ENCODE measurements at regions not wholly inside any gene's neighbourhood (a gene's known extent, or its start where the extent isn't known, plus 50 kb on each side); places are given as distances from the start of the nearest gene placed in this dataset.

DNA sequence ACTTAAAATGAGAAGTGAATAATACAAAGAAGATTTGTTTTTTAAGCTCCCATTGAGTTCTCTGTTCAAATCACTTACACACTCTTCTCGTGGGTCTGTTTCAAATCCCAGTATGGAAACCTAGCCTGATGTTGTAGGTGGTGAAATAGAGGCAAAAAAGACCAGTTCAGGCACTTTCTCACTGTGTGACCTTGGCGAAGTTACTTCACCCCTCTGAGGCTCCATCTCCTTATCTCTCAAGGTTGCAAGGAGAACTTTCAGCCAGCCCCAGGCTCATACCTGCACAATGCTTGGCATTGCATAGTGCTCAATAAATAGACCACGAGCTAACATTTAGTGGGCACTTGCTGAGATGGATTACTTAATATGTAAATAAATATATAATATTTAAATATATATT, 90.1 kb downstream of the PRLHR start:
- H3K9me3 Mint-ChIP-seq, result no peaks in the 10 kb centered on the region
- H3K4me1 ChIP-seq (ENCODE audit: insufficient read depth, low read length), result no peaks in the 10 kb centered on the region; the same call in 1 of the 2 replicates
- no peak overlapping the region for H2BK120ac ChIP-seq (ENCODE audit: low read depth, low read length, poor library complexity, severe bottlenecking)
- H2BK15ac ChIP-seq (ENCODE audit: low read depth, low read length), result no peak overlapping the region
- no peak overlapping the region for H4K8ac ChIP-seq (replicated peaks; ENCODE audit: insufficient read length, low read depth, low read length)
- H3K79me2 ChIP-seq (ENCODE audit: insufficient read depth, low read length), result no peaks in the 10 kb centered on the region
- no peak overlapping the region for H3K9ac ChIP-seq (ENCODE audit: extremely low read depth, insufficient read length, low read length)
- H4K5ac ChIP-seq (ENCODE audit: insufficient read length, low read depth, low read length), result no peak overlapping the region
- no peaks in the 10 kb centered on the region for H3K27me3 ChIP-seq (ENCODE audit: insufficient read depth, low read length)
- no peak overlapping the region for H3K56ac ChIP-seq (ENCODE audit: insufficient read length, low read depth, low read length)
- no peaks in the 10 kb centered on the region for H3K23me2 ChIP-seq (ENCODE audit: insufficient read length, low read depth, low read length, poor library complexity, severe bottlenecking)
- H3K4ac ChIP-seq (ENCODE audit: low read depth, low read length), result no peak overlapping the region
- no peak overlapping the region for H2BK5ac ChIP-seq (ENCODE audit: insufficient read length, low read length)
- peaks cover 17 to 20% of the 10 kb centered on the region in 2 experiments for H3K4me1 Mint-ChIP-seq
- H3K14ac ChIP-seq (ENCODE audit: insufficient read depth, low read length), result no peak overlapping the region
- no peak for DNase-seq
- no peak overlapping the region for H2AK5ac ChIP-seq (ENCODE audit: insufficient read length, low read length)
- WGBS (ENCODE audit: extremely low coverage, insufficient read length, low lambda C conversion rate), result no CpG with 5 or more reads among the region's 3 CpGs
- H3K18ac ChIP-seq (ENCODE audit: insufficient read length, low read depth, low read length), result no peak overlapping the region
- H3K27ac ChIP-seq (ENCODE audit: insufficient read length, low read depth, low read length), result no peak overlapping the region
- H3K36me3 Mint-ChIP-seq (ENCODE audit: insufficient read depth in 1 of 3, low read depth in 3 of 3), result no peaks in the 10 kb centered on the region
- H3K9me3 ChIP-seq (ENCODE audit: control insufficient read depth, low read depth, low read length), result no peaks in the 10 kb centered on the region
- H3T11ph ChIP-seq (ENCODE audit: low read length), result no peak overlapping the region
- no peak overlapping the region for H2BK12ac ChIP-seq (ENCODE audit: insufficient read length, low read depth, low read length)
- H3K4me2 ChIP-seq (ENCODE audit: insufficient read depth, insufficient read length, low read length), result no peak overlapping the region
- TF ChIP-seq, protein P1, sequence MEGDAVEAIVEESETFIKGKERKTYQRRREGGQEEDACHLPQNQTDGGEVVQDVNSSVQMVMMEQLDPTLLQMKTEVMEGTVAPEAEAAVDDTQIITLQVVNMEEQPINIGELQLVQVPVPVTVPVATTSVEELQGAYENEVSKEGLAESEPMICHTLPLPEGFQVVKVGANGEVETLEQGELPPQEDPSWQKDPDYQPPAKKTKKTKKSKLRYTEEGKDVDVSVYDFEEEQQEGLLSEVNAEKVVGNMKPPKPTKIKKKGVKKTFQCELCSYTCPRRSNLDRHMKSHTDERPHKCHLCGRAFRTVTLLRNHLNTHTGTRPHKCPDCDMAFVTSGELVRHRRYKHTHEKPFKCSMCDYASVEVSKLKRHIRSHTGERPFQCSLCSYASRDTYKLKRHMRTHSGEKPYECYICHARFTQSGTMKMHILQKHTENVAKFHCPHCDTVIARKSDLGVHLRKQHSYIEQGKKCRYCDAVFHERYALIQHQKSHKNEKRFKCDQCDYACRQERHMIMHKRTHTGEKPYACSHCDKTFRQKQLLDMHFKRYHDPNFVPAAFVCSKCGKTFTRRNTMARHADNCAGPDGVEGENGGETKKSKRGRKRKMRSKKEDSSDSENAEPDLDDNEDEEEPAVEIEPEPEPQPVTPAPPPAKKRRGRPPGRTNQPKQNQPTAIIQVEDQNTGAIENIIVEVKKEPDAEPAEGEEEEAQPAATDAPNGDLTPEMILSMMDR (conservative IDR thresholded peaks at IDR 0.05), result no peak
- H3K79me1 ChIP-seq (ENCODE audit: insufficient read depth, low read depth, low read length, poor library complexity, severe bottlenecking), result no peaks in the 10 kb centered on the region
- H3K27me3 Mint-ChIP-seq (ENCODE audit: low read depth), result no peaks in the 10 kb centered on the region; the same call in 1 of the 2 replicates
- H2AFZ ChIP-seq (ENCODE audit: low read length), result no peak overlapping the region
- no peaks in the 10 kb centered on the region for H4K20me1 ChIP-seq (ENCODE audit: control insufficient read depth, insufficient read depth, insufficient read length)
- no peak overlapping the region for H3K4me3 Mint-ChIP-seq
- H4K91ac ChIP-seq (ENCODE audit: insufficient read length, low read depth, low read length), result no peak overlapping the region
- no peak overlapping the region for H3K23ac ChIP-seq (ENCODE audit: insufficient read length, low read depth, low read length)
- no peak overlapping the region for H2BK20ac ChIP-seq (ENCODE audit: low read depth, low read length, poor library complexity, severe bottlenecking)
- no peak overlapping the region for H3K27ac Mint-ChIP-seq
